Testis (tissue), 2 donors: ENCODE measurements at regions not wholly inside any gene's neighbourhood (a gene's known extent, or its start where the extent isn't known, plus 50 kb on each side); places are given as distances from the start of the nearest gene placed in this dataset.

Experiments used
- DNase-seq: peaks from one replicate; pipeline ENCODE4 v3.0.0-alpha.2; 2019
- H3K27ac ChIP-seq, 2 donors: fragments of 200-600 bp; sonication (generic); one replicate each; pipeline ENCODE4 v1.5.1; 2019
- H3K27me3 ChIP-seq: fragments of 200-600 bp; sonication (generic); one replicate; pipeline ENCODE4 v1.5.1; 2019
- H3K36me3 ChIP-seq: fragments of 200-600 bp; sonication (generic); one replicate; pipeline ENCODE4 v1.5.1; 2017; ENCODE audit warnings: low read depth; ENCODE audit errors: missing control alignments
- H3K4me1 ChIP-seq: fragments of 200-600 bp; sonication (generic); one replicate; pipeline ENCODE4 v1.5.1; 2019
- H3K4me3 ChIP-seq, 2 donors: fragments of 200-600 bp; sonication (generic); one replicate each; pipeline ENCODE4 v1.5.1; 2017 to 2019
- H3K9me3 ChIP-seq: fragments of 200-600 bp; sonication (generic); one replicate; pipeline ENCODE4 v1.5.1; 2017
- CTCF ChIP-seq, 3 experiments: fragments of 450-650 bp in 2 of 3; fragments of 200-600 bp in 1 of 3; sonication (generic) in 1 of 3; IDR thresholded peaks; one replicate each; pipeline ENCODE4 v1.5.1; 2016 to 2019; ENCODE audit warnings: antibody characterized with exemption in 3 of 3, mild to moderate bottlenecking in 2 of 3, moderate library complexity in 1 of 3
- POLR2A ChIP-seq: fragments of 450-650 bp; IDR thresholded peaks from one replicate; pipeline ENCODE4 v1.6.1; 2017; ENCODE audit warnings: antibody characterized with exemption, mild to moderate bottlenecking, moderate library complexity
- WGBS, 2 donors: methylation state at CpG; one replicate each; pipeline ENCODE4 v1.1.5; 2018; 5-methylcytosine and 5-hydroxymethylcytosine counted together
- intact Hi-C: fragments of 100-400 bp; cut with DNase I; formaldehyde crosslinking; loops from one replicate; pipeline ENCODE4 v1.15.1; 2023; ENCODE audit warnings: low total_unique reads

GRCh38 chrX:36683507-36683906 lies 324.7 kb upstream of the FAM47C start:
- no peaks in the 10 kb centered on the region for H3K36me3 ChIP-seq
- intact Hi-C loops, result no loop called here
- DNase-seq, result no peak
- H3K27ac ChIP-seq, result no peak overlapping the region
- no peaks in the 10 kb centered on the region for H3K4me1 ChIP-seq
- no peaks in the 10 kb centered on the region for H3K27me3 ChIP-seq
- H3K4me3 ChIP-seq, result no peak overlapping the region
- WGBS, 2 donors, result 50 to 74% methylated on average over 1 of the region's 1 CpG
- H3K9me3 ChIP-seq, result no peaks in the 10 kb centered on the region
- no peak for TF ChIP-seq POLR2A
- TF ChIP-seq CTCF (IDR thresholded peaks at IDR 0.05), result no peak

- no peak for DNase-seq
These were observed 324.1 kb upstream of the FAM47C start for GRCh38 chrX:36684053-36684452.

GRCh38 chrX:36721990-36722389 lies 286.2 kb upstream of the FAM47C start:
- H3K9me3 ChIP-seq, result no peaks in the 10 kb centered on the region
- H3K36me3 ChIP-seq, result no peaks in the 10 kb centered on the region
- 81 to 100% methylated on average over 1 to 3 of the region's 3 CpGs for WGBS, 2 donors
- no peak overlapping the region for H3K4me3 ChIP-seq
- intact Hi-C loops, result no loop called here
- no peaks in the 10 kb centered on the region for H3K27me3 ChIP-seq
- TF ChIP-seq CTCF (IDR thresholded peaks at IDR 0.05), result no peak
- no peak for TF ChIP-seq POLR2A
- no peak for DNase-seq
- no peak overlapping the region for H3K27ac ChIP-seq
- no peaks in the 10 kb centered on the region for H3K4me1 ChIP-seq

More at GRCh38 chrX:36684053-36684452, 324.1 kb upstream of the FAM47C start:
- H3K36me3 ChIP-seq, result no peaks in the 10 kb centered on the region
- TF ChIP-seq CTCF (IDR thresholded peaks at IDR 0.05) (no peak), POLR2A (no peak)
- H3K27ac ChIP-seq, result no peak overlapping the region
- no peaks in the 10 kb centered on the region for H3K9me3 ChIP-seq
- H3K4me1 ChIP-seq, result no peaks in the 10 kb centered on the region
- H3K27me3 ChIP-seq, result no peaks in the 10 kb centered on the region
- intact Hi-C loops, result no loop called here
- H3K4me3 ChIP-seq, result no peak overlapping the region

- no peaks in the 10 kb centered on the region for H3K27me3 ChIP-seq
- H3K27ac ChIP-seq, result no peak overlapping the region
- no peak for DNase-seq
- H3K9me3 ChIP-seq, result no peaks in the 10 kb centered on the region
- no peaks in the 10 kb centered on the region for H3K36me3 ChIP-seq
- intact Hi-C loops, result no loop called here
- no peak overlapping the region for H3K4me3 ChIP-seq
- H3K4me1 ChIP-seq, result no peaks in the 10 kb centered on the region
- TF ChIP-seq CTCF (IDR thresholded peaks at IDR 0.05) (no peak), POLR2A (no peak)
- WGBS, 2 donors, result 68% methylated on average over 2 of the region's 2 CpGs; no CpG with 5 or more reads in 1 of the 2 donors
These were observed 254.6 kb upstream of the FAM47C start for GRCh38 chrX:36753602-36754001.

GRCh38 chrX:36787752-36788151 lies 220.4 kb upstream of the FAM47C start:
- Histone ChIP-seq H3K4me1 (no peaks in the 10 kb centered on the region), H3K9me3 (no peaks in the 10 kb centered on the region), H3K36me3 (no peaks in the 10 kb centered on the region), H3K4me3 (no peak overlapping the region), H3K27ac (no peak overlapping the region), H3K27me3 (no peaks in the 10 kb centered on the region)
- intact Hi-C loops, result no loop called here
- no peak for TF ChIP-seq CTCF (IDR thresholded peaks at IDR 0.05)
- no peak for TF ChIP-seq POLR2A
- DNase-seq, result no peak
- 90 to 96% methylated on average over 2 of the region's 2 CpGs for WGBS, 2 donors
